HG02642 (cell line): ENCODE measurements at regions not wholly inside any gene's neighbourhood (a gene's known extent, or its start where the extent isn't known, plus 50 kb on each side); places are given as distances from the start of the nearest gene placed in this dataset.

ENCODE experiments used
- ATAC-seq: cut with Tn5 transposase; IDR thresholded peaks from one replicate; pipeline ENCODE4 v1.9.1; 2021; ENCODE audit warnings: mild to moderate bottlenecking; ENCODE audit not compliant: unreplicated experiment, poor library complexity

GRCh38 chr2:114063346-114063745, 173.5 kb downstream of the ACTR3 start:
- no peak for ATAC-seq

- ATAC-seq, result no peak
Measured at GRCh38 chr2:114065731-114066130, 175.8 kb downstream of the ACTR3 start.

GRCh38 chr2:114066186-114066747, 176.4 kb downstream of the ACTR3 start:
- ATAC-seq, result no peak

GRCh38 chr2:114068438-114068837, 178.5 kb downstream of the ACTR3 start:
- no peak for ATAC-seq

GRCh38 chr2:114076961-114077360, 187.1 kb downstream of the ACTR3 start:
- no peak for ATAC-seq

- ATAC-seq, result no peak
Measured at GRCh38 chr2:114079366-114080004, 189.6 kb downstream of the ACTR3 start.

- no peak for ATAC-seq
Measured at GRCh38 chr2:114082731-114083433, 193.0 kb downstream of the ACTR3 start.

DNA sequence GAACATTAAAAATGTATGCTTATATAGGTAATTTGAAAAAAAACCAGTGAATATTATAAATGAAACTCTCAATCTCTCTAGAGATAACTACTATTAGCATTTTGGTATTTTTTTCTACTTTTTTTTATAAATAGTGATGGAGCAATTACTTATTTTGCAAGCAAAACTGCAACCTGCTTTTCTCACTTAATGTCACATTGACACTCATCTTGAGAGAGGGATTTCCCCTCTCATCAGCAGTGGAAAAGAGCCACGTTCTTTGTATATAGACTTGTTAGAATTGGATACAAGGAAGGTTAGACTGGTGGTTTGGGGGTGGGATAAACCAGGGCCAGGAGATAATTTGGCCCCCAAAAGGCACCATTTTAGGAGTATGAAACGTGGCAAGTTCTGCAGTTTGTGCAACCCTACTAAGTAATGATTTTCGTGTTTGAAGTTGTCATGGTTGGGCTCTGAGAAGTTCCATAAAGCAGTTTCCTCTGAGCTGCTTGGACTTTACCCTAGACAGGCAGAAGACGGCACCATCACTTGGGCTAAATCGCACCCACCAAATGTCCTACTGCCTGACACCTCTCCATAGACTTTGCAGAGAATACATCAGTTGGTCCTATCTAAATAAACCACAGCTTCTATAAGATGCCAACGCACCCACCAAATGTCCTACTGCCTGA, 194.0 kb downstream of the ACTR3 start:
- ATAC-seq, result peak; percentile 84

DNA sequence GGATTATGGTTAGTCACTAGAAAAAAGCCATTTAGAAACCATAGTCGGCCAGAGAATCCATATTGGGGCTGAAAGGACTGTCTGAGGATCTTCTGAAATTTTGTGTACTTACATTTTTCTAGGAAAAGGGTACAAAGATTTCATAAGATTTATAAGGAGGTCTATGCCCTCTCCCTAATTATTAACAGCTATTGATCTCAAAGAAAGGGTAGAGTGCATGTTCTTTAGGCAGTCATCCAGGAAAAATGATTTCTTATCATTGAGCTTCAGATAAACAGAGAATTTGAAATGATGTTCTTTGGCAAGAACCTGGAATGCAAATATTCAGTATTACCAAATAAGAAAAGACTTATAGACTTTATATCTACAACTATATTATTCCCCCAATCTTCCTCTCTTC, 195.3 kb downstream of the ACTR3 start:
- no peak for ATAC-seq

DNA sequence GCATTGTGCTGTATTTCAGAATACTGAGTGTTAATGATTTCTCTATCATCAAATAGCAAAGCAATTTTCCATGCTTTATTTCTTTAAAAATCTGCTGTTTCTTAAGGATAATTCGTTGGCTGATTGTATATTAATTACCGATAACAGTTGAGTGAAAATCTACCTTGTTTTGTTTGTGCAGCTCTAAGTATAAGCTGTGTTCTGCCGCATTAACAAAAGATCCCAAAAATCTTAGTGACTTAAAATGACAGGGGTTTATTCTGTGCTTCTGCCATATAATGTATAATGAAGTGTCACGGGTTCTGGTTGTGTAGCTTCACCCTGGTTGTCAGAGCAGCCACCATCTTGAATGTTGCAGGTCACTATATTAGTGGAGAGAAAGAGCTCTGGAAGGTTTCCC, 196.1 kb downstream of the ACTR3 start:
- no peak for ATAC-seq

DNA sequence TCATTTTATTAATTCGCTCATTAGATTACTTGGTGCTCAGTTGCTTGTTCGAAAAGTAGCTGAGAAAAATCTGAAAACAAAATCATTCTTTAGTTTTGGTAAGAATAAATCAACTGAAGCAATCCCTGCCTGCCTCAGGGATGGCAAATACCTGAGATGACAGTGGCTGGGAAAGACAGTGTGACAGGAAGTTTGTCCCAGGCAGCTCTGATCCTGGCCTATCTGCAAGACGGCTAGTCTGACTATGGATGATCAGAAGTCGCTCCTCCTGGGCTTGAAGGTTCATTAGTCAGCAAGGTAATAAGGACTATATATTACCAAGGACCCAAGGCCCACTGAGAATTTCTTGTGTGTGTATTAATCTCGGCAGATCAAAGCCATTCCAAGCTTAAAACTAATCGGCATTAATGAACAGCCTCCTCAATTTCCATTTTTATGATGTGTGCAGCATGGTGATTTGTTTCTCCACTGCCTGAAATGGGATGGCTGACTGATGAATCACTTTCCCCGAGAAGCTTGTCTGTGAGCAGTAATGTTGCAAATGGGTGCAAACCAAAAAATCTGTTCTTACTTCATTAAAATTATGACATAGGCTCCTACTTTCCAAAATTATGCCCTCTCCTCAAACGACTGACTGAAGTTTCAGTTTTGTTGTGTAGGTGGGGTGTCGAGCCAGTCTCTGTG, 199.9 kb downstream of the ACTR3 start:
- no peak for ATAC-seq

DNA sequence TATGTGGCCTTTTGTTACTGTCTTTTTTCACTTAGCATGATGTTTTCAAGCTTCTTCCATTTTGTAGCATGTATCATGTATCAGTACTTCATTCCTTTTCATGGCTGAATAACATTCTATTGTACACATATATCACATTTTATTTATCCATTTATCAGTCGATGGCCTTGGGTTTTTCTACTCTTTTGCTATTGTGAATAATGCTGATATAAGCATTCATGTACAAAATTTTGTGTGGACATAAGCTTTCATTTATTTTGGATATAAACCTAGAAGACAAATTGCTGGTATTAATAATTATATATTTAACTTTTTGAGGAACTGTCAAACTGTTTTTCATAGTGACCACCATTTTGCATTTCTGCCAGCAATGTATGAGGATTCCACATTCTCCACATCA, 201.1 kb downstream of the ACTR3 start:
- no peak for ATAC-seq

DNA sequence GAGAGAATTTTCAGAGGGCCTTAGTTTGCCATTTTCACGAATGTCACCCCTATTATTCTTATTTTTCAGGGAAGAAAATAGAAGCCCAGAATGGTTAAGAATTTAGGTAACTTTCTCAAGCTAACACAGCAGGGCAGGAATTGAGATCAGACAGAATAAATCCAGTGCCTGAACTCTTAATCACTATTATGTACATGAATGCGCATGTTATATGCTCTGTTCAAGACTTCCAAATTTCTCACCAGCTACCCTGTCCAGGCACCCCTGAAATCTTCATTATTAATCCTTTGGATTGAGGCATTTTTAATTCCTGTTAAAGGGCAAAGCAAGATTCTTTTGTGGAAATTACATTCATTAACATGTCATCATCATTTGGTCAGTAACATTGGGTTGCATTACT, 218.4 kb downstream of the ACTR3 start:
- ATAC-seq, result no peak

DNA sequence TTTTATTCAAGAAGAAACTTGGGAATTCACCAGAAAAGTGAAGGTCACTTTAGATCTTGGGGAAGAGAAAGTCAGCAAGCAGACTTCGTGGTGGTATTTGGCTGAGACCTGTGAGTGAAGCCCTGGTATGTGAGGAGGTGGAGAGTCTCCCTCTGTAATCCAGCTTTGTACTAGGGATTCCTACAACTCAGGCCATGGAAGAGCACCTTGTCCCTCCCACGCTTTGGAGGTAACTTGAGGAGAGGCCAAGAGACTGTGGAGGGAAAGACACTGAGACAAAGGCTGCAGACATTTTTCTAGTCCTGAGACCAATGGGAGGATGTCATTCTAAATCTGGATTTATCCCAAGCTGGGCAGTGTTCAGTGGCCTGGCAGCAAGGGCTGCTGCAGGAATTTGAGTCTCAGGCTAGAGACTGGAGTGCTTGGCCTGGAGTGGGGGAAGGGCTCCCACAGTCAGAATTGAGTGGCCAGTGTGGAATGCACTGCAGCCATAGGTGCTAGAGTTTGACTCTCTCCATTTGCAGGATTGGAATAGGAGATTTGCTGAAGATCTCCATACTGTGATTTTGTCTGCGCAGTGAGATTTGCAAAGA, 219.0 kb downstream of the ACTR3 start:
- ATAC-seq, result no peak

- ATAC-seq, result no peak
Measured at GRCh38 chr2:114111329-114111728, 221.4 kb downstream of the ACTR3 start.

GRCh38 chr2:114113518-114113917, 223.6 kb downstream of the ACTR3 start:
- ATAC-seq, result no peak

DNA sequence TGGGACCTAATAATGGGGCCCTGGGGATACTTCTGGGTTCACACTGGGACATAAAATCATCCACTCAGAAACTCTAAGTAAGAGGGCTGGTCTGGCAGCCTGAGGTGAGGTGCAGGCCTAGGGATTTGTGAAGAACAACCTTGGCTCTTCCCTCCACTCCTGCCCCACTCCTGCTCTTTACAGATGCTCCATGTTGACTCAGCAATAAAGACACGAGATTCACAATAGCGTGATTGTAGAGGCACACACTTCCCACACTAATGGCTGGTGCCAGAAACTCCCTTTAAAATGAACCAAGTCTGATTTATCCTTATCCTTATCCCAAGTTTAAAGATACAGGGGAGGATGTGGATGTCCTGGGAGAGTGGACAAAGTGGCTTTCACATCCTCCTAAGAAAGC, 228.2 kb downstream of the ACTR3 start:
- no peak for ATAC-seq

DNA sequence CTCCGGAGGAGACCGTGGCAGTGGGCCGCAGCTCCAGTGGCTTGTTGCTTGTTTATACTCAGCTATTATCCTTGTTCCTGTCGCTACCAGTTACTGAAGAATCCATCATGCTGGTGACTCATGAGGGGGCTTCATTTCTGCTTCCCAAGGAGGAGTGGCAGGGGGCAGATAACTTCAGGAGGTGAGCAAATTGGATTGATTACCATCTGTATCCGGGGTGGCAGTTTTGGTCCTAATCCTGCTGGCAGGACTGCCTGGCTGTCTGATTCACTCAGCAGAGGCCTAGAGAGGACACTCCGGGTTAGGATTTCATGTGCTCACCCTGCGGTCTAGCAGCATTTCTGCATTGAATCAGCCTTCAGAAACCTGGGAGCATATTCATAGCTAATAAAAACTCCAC, 230.0 kb downstream of the ACTR3 start:
- no peak for ATAC-seq

GRCh38 chr2:114122930-114123329, 233.0 kb downstream of the ACTR3 start:
- ATAC-seq, result no peak

GRCh38 chr2:114123925-114124324, 234.0 kb downstream of the ACTR3 start:
- no peak for ATAC-seq
